Medulla oblongata (tissue), 1 donor: ENCODE measurements at regions not wholly inside any gene's neighbourhood (a gene's known extent, or its start where the extent isn't known, plus 50 kb on each side); places are given as distances from the start of the nearest gene placed in this dataset.

Experiments
- DNase-seq: peaks from one replicate; pipeline ENCODE4 v3.0.0-alpha.2; 2015; ENCODE audit errors: extremely low spot score

DNA sequence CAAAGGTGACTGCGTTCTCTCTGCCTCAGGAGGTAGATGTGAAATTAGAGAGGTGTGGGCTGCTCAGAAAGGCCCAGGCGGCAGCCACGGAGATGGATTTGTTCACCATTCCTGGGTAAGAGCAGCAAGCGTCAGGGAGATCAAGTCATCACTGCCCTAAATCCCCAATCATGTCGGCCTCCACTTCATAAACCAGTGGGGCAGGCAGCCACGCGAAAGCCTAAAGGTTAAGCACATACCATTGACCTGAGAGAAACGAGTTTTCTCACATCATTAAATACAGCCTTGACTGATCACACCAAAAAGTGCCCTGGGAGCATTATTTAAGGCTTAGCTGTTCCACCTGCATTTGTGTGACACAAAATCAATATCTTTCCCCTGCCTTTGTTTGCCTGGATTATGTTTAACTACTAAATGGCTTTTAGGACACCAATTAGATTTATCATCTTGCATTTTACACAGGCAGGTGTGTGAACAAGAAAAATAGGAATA lies 50.7 kb upstream of the FOXB1 start:
- no peak for DNase-seq

DNA sequence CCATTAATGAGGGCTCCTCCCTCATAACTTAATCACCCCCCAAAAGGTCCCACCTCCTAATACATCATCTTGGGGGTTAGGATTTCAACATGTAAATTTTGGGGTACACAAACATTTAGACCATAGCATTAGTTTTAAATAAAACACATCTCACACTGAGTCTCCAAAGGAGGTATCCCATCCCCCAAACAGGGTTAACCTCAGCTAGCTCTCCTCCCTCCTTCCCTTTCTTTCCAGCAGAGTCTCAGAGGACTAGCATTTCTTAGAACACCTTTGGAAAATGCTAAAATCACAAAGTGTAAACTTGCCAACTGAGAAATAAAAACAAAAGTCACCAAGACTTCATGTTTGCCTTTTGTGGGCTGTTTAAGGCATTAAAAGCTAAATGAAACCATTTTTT lies 51.2 kb upstream of the FOXB1 start:
- no peak for DNase-seq

DNA sequence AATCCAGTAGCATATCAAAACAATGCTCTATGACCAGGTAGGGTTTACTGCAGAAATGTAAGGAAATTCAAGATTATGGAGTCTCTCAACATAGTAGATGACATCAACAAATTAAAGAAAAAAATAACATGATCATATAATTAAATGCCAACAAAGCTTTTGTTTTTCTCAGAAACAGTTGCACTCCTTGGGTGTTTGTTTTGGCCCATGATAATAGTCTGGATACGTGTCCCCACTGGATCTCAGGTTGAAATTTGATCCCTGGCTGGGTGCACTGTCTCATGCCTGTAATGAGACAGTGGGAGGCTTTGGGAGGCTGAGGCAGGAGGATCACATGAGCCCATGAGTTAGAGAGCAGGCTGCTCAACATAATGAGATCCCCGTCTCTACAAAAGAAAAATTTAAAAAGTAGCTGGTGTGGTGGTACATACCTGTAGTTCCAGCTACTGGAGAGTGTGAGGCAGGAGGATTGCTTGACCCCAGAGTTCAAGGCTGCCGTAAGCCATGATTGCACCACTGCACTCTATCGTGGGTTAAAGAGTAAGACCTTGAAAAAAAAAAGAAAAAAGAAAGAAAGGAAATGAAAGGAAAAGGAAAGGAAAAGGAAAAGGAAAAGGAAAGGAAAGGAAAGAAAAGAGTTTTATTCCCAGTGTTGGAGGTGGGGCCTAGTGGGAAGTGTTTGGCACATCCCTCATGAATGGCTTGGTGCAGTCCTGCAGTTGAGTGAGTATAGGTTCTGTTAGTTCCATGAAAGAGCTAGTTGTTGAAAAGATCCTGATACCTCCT lies 53.3 kb upstream of the FOXB1 start:
- DNase-seq = no peak

DNA sequence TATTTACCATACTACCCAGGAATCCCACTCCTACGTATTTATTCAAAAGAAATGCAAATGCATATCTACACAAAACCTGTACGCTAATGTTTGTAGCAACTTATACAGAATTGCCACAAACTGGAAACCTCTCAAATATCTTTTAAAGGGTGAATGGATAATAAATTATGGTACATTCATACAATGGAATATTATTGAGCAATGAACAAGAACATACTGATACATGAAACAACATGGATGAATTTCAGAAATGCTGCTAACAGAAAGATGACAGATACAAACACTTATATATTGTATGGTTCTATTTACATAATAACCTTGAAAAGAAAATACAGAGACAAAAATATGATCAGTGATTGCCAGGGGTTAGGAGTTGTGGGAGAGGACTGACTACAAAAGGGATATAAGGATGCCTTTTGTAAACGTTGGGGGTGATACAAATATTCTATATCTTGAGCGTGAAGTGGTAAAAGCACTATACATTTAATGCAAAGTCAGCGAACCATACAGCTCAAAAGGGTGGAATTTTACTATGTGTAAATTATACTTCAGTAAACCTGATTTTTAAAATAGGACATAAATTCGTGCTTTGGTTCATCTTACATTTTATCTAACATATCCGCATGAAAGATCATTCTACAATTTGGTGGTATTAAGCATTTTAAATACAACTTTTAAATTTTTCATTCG lies 55.0 kb upstream of the FOXB1 start:
- DNase-seq = no peak

DNA sequence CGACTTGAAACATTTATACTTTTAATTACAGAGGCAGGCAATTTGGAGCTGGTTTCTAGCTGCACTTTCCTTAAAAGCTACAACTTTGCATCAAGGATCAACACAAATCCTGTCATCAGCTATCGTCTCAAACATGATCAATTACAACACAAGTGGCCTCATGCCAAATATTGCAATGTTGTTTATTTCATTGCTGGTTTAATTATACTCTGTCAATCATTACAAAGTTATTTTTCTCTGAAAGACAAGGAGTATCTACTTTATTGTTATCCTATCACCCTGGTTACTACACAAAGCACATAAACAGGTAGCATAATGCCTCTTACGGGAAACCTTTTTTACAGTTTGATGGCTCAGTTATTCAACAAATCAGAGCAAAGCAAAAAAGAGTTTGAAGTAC lies 58.0 kb upstream of the FOXB1 start:
- DNase-seq = no peak

DNA sequence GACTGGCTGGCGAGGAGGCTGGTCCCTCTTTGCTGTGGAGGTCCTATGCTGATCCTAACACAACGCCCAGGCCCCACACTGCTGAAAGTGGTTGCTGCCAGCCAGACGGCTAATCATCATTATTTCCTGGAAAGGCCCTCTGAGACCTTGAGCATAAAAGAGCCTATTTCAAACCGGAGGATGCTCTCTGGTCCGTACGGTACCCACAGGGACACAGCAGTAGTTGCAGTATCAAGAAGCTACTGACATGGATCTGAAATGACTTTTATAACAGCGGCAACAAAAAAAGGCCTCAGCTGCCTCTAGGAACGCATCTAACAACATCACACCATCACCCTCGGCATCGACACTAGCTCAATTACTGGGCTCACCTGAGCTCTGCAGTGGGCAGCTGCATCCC lies 59.1 kb upstream of the FOXB1 start:
- no peak for DNase-seq

DNA sequence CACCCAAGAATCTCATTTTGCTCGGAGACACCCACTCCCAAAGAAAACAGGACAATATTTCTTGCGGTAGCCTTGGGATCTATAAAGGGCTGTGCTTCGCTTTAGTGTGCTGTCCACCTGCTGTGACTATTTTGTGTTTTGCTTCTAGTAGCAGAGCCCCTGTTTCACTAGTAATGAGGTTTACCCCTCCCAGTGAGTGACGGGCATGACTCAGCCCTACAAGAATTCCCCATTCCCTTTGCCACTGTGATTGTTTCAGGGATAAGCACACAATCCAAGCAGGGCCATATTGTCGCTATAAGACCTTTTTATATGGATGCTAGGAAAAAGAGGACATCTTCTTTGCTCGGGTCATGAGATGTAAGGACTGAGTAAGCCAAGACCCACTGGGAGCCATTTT lies 62.5 kb upstream of the FOXB1 start:
- DNase-seq = no peak

DNA sequence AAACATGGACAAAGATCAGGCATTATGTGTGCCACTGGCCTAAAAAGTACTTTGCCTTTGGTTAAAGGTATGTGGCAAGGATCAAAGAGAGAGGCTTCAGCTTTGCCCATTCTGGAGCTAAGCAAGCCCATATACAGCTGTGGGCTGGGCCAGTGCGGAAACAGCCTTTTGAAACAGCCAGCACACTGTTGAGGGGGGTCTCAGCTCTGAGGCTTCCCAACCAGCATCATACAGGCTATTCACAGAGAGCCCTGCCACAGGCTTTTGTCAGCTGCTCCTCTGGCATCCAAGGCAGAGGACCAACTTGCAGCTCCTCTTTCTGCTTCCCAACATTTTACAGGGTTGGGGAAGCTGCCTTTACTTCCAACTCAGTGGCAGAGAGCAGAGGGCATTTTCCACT lies 63.2 kb upstream of the FOXB1 start:
- no peak for DNase-seq

DNA sequence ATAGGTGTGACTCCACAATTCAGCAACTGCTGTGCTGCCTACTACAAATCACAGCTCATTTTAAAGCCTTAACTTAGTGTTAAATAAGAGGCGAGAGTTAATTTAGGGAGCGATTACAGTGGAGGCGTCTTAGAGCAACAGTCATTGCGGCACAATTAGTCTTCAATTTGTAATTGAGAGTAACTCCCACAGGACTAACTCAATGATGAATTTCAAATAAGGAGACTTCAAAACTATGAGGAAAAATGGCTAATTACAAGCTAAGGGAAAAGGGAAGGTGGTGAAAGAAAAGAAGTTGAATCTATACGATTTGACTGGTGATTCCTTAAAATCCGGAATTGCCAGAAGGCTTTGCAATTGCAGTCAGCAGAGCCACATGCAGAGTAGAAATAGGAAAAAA lies 63.7 kb upstream of the FOXB1 start:
- no peak for DNase-seq

DNA sequence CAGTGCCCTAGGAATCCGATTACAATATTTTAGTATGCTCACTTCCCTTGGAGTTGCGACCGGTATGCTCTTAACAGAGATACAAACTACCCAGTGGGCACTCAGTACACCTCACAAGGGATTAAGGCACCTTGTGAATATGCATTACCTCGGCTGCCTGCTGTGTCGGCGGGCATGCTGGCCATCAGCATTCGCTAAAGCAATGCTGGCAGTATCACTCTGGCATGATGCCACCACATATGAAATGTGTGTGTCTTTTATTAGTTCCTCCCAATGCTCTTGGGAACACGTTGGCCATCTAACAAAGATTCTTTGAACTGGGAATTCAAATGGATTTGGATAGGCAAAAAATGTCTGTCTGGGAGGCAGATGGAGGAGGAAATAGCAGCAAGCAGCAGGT lies 67.4 kb upstream of the FOXB1 start:
- no peak for DNase-seq

DNA sequence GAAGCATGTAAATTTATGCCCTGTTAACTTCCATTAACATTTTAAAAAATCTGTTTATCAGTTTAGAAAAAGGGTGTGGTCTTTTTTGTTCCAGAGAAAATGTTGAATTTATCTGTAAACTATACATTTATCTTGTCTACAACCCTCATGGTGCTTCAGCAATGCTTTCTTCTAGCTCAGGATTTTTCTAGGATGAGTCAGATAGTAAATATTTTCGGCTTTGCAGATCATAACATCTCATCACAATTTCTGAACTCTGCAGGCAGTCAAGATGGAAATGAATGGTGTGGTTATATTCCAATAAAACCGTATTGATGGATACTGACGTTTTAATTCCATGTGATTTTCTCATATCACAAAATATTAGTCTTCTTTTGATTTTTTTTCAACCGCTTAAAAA lies 70.5 kb upstream of the FOXB1 start:
- DNase-seq = no peak

DNA sequence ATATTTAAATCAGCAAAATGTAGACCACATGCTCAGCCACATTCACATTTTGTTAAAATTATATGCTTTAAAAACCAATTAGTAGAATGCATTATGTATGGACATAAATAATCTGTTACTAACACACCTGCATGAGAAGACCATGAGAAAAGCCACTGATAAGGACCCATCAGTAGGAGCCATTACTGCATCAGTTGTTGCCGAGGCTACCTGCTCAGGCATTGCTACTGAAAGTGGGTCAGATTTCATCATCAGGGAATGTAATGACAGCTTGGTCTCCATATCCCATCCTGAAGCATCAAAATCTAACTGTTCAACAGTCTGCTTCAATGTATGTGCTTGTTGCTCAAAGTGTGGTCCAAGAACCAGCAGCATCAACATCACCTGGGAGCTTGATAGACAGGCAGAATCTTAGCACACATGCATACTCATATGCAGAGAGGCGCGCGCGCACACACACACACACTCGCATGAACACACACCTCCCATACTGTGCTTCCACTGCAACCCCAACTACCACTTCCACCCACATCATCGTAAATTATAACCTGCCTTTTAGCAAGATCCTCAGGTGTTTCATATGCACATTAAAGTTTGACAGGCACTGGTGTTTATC lies 72.4 kb upstream of the FOXB1 start:
- DNase-seq = no peak

DNA sequence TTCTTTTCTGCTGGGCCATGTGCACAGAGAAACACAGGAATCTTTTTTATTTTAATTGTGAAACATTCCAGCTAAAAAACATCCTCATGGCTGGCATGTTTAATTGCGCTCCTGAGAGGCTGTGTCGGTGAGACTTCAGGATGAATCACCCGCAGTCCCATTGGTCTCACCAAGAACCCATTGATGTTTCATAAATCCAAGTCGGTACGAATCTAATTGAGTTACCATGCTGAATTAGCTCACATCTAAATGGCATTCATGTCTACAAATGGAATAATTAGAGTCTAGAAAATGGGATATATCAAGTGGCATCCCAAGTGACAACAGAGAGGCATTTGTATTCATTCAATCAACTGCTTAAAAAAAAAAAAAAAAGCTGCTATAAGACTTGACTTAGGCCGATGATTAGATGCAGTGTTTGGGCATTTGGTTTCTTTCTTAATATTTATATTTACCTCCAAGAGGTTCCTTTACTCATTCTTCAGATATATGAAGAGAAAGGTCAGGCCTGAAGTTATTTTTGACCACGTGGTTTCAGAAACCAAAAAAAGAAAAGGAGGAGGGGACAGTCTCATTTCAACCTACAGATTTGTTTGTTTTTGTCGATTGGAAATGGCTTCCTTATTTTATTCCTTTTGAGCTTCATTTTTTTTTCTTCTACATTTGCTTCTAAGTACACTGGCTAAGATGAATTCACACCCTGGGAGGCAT lies 79.1 kb upstream of the FOXB1 start:
- no peak for DNase-seq

DNA sequence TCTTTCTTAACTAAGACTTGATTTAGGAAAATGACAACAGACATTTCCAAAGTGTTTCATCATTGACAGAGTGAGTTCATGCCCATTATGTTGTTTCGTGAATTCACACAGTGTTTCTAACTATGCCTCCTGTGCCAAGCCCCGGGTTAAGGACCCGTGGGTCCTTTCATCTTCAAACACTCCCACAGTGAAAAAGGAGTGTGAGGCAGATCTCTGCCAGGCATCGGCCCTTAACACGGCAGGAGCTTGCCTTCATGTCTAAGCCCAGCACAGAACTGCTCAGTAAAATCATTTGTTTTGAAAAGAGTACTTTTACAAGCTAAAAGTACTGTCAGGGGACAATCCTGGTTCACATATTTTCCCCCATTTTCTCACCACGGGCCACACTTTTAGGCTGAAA lies 80.0 kb upstream of the FOXB1 start:
- DNase-seq = peak; percentile 11

DNA sequence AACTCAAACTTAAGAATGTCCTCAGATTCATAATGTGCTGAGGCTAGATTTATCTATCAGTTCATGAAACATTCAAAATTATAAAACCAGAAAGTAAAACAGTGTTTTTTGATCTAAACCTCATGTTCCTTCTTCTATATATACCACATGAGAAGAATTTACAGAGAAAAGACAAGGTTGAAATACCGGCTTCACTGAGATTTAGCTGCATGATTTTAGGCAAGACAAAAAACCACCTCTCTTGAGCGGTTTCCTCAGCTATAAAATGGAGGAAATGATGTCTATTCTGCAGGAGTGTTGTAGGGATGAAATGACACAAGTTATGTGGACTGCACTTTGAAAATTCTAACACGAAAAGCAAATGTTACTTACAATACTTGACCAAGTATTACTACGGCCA lies 80.6 kb upstream of the FOXB1 start:
- DNase-seq = no peak

DNA sequence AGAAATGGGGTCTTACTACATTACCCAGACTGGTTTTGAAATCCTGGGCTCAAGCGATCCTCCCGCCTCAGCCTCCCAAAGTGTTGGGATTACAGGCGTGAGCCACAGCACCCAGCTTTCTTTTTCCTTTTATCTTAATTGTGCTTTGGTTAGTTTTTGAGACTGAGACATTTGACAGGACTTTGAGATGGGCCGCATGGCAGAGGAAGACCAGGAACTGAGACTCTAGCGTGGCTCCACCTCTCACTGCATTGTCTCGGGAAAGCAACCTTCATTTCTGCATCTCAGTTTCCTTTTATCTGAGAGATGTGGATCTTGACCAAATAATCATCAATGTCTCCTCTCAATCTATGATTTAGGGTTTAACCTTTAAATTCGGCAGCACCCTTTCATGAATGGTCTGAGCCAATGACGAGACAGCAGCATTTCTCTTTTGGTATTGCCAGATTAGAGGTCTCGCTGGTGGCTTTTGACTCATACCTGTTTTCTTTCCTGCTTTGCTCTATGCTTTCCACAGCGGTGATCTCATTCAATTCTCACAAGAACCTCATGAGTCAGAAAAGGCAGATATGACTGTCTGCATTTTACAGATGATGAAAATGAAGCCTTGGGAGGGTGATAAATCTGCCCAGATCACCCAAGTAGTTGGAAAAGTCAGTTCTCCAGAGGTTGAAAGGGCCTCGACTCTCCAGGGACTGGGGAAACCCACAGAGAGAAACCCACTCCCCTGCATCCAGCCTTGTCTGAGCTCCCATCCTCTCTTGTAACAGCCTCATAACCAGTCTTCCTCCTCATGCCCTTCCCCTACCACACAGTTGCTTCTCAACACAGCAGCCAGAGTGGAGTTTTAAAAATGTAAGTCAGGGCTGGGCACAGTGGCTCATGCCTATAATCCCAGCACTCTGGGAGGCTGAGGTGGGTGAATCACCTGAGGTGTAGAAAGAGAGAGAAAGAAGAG lies 84.8 kb upstream of the FOXB1 start:
- DNase-seq = no peak

DNA sequence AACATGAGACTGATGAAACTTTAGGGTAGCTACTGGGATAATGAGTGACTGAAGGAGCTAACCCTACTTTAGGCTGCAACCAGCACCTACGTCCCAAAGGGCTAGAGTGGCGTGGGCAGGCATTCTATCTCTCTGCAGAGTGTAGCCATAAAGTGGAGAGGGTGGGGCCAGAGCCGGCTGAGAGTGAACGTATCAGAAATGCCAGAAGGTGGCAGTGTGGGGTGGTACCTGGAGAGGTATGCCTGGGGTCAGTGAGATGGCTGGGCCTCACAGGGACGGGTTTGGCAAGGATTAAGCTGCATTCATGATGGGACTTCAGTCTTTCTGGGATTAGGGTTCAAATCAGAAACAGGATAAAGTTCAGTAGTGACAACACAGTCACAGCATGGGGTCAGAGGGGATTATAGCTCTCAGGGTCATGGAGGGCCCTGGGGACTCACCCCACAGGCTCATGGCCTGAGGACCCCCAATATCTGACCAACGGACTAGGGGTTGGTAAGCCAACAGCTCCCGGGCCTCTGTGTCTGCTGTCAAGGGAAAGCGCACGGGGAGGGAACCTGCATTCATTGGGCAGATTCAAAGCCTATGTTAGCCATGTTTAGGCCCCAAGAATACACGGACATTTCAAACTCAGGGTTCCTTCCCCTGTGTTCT lies 86.5 kb upstream of the FOXB1 start:
- DNase-seq = peak; percentile 42

DNA sequence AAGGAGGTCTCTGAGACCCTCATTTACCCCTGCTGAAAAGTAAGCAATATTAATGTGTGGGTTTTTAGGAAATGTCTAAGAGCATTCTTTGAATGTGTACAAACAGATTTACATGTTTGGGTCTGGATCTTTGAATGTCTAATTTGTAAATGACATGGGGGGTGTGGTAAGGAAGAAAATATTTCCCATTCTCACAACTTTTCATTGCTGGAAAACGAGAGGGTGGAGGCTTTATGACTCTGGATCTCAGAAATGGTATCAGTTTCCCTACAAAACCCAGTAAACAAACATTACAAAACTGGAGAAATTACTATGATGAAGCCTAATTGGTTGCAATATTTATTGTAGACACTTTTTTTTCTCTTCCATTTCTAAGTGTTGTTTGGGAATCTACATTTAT lies 98.1 kb upstream of the FOXB1 start:
- no peak for DNase-seq

DNA sequence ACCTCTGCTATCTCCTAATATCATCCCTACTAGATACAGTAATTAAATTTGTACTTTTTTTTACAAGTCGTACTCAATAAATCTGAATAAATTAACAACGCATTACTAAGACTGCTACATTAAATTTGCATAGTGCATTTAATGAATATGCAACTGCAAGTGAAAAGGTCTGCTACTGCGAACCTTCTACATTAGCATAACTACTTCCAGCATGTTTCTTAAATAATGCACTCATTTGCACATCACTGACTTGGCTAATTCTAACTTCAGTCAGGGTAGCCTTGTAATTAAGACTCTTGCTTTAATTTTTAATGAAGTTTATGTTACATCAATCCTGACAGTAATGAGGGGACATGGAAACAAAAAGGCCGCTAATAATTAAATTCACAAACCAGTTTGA lies 98.9 kb upstream of the FOXB1 start:
- DNase-seq = no peak

DNA sequence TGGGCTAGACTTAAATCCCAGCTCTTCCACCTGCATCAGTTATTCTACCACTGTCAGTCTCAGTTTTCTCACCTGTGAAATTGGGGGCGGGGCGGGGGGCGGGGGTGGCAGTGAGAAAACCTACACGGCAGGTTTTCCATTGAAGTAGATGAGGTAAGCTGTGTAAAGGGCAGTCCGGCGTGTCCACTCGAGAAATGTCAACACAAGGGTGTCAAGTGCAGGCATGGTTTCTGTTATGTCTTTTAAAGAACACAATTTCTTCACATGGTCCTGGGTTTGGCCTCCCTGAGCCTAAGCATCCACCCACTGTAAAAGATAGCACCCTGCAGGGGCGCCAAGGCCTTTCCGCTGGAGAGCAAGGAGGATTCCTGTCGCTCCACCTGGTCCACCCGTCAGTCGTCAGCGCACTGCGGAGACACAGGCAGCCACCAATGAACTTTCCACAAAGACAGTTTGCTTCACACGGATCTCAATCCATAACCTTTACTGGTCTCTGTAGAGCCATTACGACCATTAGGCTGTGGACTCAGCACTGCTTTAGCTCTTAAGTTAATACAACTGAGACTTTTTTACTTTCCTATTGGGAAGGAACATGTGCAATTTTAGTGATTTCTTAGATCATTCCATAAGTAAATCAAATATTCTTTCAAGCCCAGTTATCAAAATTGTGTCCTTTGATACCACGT lies 99.5 kb upstream of the FOXB1 start:
- DNase-seq = no peak
